NT2/D1 (cell line): ENCODE measurements at regions not wholly inside any gene's neighbourhood (a gene's known extent, or its start where the extent isn't known, plus 50 kb on each side); places are given as distances from the start of the nearest gene placed in this dataset.

Source experiments
- YY1 ChIP-seq: IDR thresholded peaks from 2 replicates; pipeline ENCODE4 v1.6.1; 2011; ENCODE audit not compliant: insufficient read length, insufficient read depth
- ZNF274 ChIP-seq: IDR thresholded peaks from 2 replicates; pipeline ENCODE4 v1.6.1; 2011; ENCODE audit warnings: mild to moderate bottlenecking, low read depth, low read length

- TF ChIP-seq ZNF274 (no peak), YY1 (no peak)
Measured at GRCh38 chr5:88489364-88489763, 220.7 kb upstream of the TMEM161B start.
